Stimulated activated CD4-positive, alpha-beta T cell treated with anti-CD3 and anti-CD28 coated beads, Interleukin-12 subunit alpha, Interleukin-12 subunit beta, amount 100 ng/mL, for 4 hours (primary cell): ENCODE measurements at regions not wholly inside any gene's neighbourhood (a gene's known extent, or its start where the extent isn't known, plus 50 kb on each side); places are given as distances from the start of the nearest gene placed in this dataset.
"Not testable (repeated sequence)": the region's sequence is repeated elsewhere in the genome, so short reads cannot be mapped to it uniquely, and the experiment has no call there.

ENCODE experiments used
- DNase-seq: peaks from one replicate; pipeline ENCODE4 v3.0.0-alpha.2; 2020

DNA sequence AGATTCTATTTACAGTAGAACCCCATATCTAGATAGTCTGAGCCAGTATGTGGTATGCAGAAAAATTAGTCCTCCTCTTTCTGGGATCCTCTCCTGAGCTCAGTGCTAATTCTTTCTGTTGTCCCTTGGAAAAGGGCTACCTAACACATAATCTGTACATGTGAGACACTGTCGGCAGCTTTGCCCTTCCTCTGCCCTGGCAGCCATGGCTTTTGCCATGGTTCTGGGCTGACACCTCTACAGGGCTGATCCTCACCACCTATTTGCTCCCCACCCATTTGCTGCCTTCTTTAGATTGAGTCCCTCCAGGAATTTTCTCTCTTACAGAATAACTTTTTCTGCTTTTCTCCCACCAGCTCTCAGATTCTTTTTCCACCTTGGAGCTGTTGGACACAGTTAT, 64.7 kb upstream of the MAP9 start:
- no peak for DNase-seq

DNA sequence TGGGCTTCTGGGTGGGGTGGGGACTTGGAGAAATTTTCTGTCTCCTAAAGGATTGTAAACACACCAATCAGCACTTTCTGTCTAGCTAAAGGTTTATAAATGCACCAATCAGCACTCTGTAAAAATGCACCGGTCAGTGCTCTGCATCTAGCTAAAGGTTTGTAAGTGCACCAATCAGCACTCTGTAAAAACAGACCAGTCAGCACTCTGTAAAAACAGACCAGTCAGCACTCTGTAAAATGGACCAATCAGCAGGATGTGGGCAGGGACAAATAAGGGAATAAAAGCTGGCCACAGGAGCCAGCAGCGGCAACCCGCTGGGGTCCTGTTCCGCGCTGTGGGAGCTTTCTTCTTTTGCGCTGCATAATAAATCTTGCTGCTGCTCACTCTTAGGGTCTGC, 63.0 kb upstream of the MAP9 start:
- not testable (repeated sequence) for DNase-seq

DNA sequence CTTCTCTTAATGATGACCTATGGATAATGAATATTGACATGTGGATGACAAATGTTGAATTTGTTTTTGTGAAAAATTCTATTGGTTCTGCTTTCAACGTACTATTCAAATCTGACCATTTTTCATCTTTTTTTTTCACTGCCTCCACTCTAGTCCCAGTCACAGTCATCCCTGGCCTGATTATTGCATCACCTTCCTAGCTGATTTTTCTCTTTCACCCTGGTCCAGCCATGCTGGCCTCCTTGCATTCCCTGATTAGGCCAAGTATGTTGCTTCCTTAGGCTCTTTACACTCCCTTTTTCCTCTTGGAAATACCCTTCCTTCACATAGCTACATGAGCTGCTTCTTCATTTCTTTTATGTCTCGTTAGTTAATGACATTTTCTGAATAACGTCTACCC, 58.1 kb upstream of the MAP9 start:
- DNase-seq, result no peak

DNA sequence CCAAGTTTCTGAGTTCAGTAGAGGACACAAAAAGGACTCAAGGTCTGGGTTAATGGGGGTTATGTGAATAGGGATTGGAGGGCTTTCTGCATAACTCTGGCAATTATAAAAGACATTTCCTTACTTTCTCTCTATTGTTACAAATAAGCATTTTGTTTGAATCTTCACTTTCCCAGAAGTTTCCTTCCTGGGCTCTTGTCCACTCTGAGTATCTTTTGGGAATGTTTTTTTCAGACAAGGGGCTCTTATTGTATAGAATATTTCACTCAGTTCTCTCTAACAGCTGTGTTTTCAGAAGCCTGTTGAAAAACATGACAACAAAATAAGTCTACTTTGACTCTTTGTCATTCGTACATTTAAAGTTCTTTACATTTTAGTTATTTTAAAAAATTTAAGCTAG, 57.6 kb upstream of the MAP9 start:
- no peak for DNase-seq

DNA sequence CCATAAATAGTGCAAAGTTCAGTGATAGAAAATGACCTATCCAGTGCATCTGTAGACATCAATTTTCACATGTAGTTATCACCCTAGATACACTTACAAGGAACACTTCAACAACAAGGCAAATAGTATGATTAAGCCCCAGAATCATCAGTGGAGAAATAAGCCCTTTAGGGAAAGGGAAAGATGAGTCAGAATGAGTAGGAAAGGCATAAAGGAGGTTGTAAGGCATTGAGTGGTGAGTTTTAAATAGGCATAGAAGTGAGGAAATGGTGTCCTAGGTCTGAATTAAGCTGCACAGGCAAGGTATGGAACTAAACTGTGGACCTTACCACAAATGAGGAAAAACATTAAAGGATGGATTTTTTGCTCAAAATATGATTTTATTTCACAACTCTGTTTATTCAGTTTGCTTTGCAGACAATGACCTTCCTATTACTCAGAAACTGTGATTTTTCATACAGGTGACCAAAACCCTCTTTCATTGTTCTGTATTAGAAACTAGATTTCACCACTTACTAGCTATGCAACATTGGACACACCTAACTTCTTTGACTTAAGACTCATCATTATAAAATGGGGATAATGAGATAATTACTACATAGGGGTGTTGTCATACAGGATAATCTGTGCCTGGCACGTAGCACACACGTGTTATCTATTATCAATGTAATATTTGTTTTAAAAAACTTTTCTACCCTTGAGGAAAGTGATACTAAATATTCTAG, 57.0 kb upstream of the MAP9 start:
- DNase-seq, result no peak

DNA sequence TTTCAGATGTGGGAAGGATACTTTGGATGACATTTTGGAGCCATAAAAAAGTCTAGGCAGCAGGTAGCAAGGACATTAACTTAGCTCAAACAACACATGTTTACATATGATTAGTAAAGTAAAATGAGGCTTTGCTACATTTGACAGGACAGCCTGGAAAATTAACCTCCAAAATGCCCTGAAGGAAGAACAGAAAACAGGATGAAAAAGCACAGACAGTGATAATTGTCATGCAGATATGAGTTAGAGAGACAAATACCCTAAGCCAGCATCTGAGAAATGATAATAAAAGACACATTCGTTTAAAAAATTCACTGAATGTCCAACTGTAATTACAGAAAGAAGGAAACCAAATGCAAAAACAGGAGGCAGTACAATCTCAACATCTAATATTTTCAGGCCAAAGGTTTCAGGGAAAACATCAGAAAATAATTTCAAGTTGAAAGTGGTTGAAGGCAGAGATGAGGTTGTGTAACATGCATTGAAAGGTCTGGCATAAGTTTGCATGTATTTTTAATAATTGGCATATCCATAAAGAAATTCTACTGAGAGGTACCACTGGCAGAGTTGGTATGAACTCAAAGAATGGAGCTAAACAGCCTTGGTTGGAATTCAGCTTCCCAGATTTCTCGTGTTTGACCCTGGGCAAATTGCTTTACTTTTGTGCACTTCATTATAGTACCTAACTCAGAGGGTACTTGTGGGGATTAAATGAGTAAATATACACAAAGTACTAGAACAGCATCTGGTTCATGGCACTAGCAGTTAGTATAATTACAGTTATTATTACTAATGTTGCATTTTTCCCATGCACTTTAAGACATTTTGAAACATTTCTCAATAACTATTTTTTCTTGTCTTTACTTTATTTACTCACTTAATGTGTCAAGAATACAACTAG, 54.4 kb upstream of the MAP9 start:
- no peak for DNase-seq

DNA sequence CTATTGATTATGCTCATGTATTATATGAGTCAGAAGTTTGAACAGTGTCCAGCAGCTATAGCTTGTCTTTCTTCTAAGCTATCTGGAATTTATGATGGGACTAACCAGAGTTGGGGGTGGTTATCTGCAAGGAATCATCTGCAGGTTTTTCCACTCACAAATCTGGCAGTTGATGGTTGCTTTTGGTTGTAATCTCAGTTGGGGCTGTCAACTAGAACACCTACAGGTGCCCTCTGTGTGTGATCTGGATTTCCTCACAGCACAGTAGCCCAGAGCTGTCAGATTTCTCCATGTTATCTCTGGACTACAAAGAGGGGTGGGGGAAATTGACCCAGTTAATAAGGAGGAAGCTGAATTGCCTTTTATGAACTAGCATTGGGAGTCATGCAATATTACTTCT, 51.4 kb upstream of the MAP9 start:
- DNase-seq, result no peak

DNA sequence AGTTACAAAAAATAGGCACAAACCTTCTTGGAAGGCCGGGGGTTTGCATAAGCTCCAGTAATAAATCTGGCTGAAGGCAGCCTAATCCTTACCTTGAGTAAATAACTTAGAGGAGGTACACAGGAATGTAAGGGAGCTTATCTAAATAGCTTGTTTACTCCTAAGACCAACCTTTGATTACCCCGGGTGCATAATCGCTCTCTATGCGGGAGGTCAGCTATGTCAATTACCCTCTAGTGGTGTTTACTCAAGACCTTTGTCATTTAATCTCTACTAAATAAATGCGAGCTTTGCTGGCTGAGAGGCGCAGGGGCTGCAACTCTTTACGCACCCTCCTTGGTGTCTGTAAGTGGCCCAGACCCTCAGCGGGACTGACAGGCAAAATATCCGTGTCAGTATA, 50.2 kb upstream of the MAP9 start:
- DNase-seq, result no peak
